GM13976 (cell line): ENCODE measurements at regions not wholly inside any gene's neighbourhood (a gene's known extent, or its start where the extent isn't known, plus 50 kb on each side); places are given as distances from the start of the nearest gene placed in this dataset.

Source experiments
- DNase-seq: peaks from one replicate; pipeline ENCODE4 v3.0.0; 2012; ENCODE audit warnings: low spot score
- CTCF ChIP-seq: IDR thresholded peaks from 2 replicates; pipeline ENCODE4 v1.5.1; 2012; ENCODE audit warnings: borderline replicate concordance, mild to moderate bottlenecking; ENCODE audit not compliant: insufficient read depth; ENCODE audit errors: extremely low read depth, missing control alignments, control extremely low read depth
- in situ Hi-C: fragments of 300-500 bp; cut with MboI; formaldehyde crosslinking; loops from one replicate; pipeline ENCODE4 v1.12.0; 2022; ENCODE audit warnings: low sequenced_read_pairs, mixed read lengths, inconsistent platforms; ENCODE audit not compliant: unreplicated experiment

GRCh38 chr14:71318097-71318459 lies 410.8 kb downstream of the PCNX1 start:
- DNase-seq = no peak
- no peak for TF ChIP-seq CTCF
- in situ Hi-C loops = no loop called here

- no peak for TF ChIP-seq CTCF
- DNase-seq = no peak
- in situ Hi-C loops = loop anchor here (10.0 kb wide), 2 partner anchors 235 to 435 kb away; no protein-coding TSS in a partner anchor
These were observed 412.4 kb downstream of the PCNX1 start for GRCh38 chr14:71319666-71320065.

- in situ Hi-C loops = loop anchor here (10.0 kb wide), 2 partner anchors 235 to 435 kb away; no protein-coding TSS in a partner anchor
- TF ChIP-seq CTCF = no peak
- DNase-seq = peak; percentile 95
These were observed 413.0 kb downstream of the PCNX1 start, which contains the start of gene SIPA1L1 for GRCh38 chr14:71320107-71320733. SIPA1L1 (plus strand) TSS chr14:71320476.

- no peak for TF ChIP-seq CTCF
- peak; percentile 76 for DNase-seq
- in situ Hi-C loops = loop anchor here (10.0 kb wide), 2 partner anchors 234 to 434 kb away; no protein-coding TSS in a partner anchor
These were observed 413.7 kb downstream of the PCNX1 start for GRCh38 chr14:71320734-71321573.

GRCh38 chr14:71321574-71322315 lies 414.5 kb downstream of the PCNX1 start:
- no peak for DNase-seq
- TF ChIP-seq CTCF = no peak
- in situ Hi-C loops = loop anchor here (10.0 kb wide), 2 partner anchors 233 to 433 kb away; no protein-coding TSS in a partner anchor

- peak; percentile 53 for DNase-seq
- in situ Hi-C loops = loop anchor here (10.0 kb wide), 2 partner anchors 232 to 432 kb away; no protein-coding TSS in a partner anchor
- peak; percentile 78 for TF ChIP-seq CTCF
These were observed 415.5 kb downstream of the PCNX1 start for GRCh38 chr14:71322655-71323250.
